Epidermal melanocyte (primary cell): ENCODE measurements at regions not wholly inside any gene's neighbourhood (a gene's known extent, or its start where the extent isn't known, plus 50 kb on each side); places are given as distances from the start of the nearest gene placed in this dataset.
"Not testable (repeated sequence)": the region's sequence is repeated elsewhere in the genome, so short reads cannot be mapped to it uniquely, and the experiment has no call there.

Experiments
- DNase-seq: peaks from one replicate; pipeline ENCODE4 v3.0.0; 2011; ENCODE audit warnings: low spot score; ENCODE audit not compliant: insufficient read length

DNA sequence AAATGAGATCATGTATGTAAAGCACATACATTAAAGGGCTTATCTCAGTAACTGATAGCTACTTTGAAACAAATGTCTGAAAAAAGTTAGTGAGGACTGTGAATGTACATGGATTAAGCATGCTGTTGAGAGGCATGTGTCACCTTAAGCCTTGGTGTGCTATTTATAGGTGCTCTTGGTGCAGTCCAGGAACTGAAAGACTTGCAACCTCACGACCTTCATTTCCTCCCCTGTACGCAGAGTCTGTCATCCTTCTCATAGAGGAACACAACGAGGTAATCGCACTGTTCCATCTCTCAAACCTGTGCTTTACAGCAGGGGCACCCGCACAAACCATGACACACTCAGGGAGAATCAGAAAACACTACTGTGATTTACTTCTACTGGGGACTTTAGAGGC, 65.6 kb downstream of the UFM1 start:
- DNase-seq, result no peak

DNA sequence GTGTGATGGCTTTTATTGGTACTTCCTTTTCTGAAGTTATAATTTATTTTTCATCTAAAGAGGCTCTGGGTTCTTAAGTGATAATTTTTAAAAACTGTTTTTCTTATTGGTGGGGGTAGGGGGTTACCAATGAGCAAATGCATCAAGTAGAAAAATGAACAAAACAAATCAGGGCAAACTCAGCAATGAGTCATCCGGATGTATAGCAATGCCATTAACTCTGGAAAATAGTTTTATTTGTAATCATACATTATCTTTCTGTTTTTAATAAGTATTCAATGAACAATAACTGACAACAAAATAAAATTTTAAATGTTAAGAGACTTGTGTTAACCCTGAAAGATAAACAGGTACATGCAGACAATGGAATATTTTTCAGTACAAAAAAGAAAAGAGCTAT, 67.6 kb downstream of the UFM1 start:
- DNase-seq, result no peak

DNA sequence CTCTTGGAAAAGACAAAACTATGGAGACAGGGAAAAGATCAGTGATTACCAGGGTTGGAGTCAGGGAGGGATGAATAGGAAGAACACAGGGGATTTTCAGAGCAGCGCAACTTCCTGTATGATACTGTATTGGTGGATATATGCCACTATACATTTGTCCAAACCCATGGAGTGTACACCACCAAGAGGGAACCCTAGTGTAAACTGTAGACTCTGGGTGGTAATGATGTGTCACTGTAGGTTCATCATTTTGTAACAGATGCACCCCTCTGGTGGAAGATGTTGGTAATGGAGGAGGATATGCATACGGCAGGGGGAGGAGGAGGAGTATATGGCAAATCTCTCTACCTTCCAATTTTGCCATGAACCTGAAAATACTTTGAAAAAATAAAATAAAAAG, 68.1 kb downstream of the UFM1 start:
- no peak for DNase-seq

DNA sequence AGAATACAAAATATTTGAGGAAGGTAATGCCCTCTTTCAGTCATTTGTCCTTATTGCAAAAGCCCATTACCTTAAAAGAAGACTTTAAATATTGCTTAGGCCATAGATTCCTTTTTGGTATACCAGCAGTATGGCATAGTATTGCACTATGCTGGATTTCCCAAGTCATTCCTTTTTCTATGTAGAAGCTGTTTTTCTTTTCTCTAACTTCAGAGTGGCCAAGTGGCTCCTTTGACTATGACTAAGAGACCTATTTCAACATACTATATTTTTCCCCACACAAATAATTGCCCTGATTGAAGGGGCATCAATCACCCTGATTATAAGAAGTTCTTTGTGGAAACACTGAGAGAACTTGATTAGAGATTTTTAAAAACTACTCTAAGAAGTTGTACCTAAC, 68.6 kb downstream of the UFM1 start:
- no peak for DNase-seq

DNA sequence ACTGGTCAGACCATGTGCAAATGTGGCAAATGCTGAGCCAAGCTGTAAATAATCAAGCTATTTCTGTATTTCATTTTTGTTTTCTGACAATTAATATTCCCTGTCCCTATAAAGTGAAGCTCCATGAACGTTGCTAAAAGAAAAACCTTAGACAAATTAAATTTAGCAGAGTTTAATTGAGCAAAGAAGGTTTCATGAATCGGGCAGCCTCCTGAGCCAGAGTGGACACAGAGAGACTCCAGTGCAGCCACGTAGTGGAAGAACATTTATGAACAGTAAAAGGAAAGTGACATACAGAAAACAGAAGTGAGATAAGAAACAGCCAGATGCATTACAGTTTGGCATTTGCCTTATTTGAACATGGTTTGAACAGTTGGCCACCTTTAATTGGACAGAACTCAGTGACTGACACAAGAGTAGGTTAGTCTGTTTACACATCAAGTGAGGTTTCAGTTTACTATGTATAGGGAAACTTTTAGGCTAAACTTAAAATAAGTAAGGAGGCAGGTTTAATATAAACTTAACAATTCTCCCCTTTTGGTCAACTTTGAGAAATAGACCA, 69.7 kb downstream of the UFM1 start:
- DNase-seq, result no peak

DNA sequence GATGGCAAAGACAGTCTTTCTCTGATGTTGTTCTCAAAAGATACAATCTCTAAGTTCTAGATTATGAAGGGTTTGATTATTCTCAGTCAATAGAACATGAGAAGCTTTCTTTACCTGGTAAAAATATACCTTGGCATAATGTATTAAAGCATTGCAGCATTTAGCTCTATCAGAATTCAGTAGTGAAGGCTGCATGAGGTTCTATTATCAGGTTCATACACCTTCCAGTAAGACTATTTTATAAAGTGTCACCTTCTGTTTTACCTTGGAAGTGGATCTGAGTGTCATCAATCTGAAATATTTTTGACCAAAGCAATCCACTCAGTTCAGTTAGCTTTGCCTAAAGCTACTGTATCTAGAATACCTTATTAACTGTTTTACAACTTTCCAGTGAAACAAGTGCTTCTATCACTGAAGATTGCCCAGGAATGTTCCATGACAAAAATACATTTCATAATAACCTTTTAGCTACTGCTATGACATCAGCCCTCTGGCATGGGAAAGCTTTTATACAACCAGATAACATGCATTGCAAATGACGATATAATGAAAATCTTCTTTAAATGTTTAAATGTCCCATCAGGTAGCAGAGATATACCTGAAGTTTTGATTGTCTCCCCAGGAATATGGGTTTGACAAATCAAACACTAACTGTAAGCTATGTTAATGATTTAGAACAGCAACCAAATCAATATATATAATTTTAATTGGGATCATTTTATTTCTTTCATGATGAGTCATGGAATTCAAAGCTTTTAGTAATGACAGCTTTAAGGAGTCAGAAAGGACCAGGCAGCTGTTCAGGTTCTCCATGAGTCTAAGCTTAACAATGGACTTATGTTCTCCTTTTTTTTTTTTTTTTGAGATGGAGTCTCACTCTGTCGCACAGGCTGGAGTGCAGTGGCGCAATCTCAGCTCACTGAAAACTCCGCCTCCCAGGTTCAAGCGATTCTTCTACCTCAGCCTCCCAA, 72.2 kb downstream of the UFM1 start:
- DNase-seq, result no peak

DNA sequence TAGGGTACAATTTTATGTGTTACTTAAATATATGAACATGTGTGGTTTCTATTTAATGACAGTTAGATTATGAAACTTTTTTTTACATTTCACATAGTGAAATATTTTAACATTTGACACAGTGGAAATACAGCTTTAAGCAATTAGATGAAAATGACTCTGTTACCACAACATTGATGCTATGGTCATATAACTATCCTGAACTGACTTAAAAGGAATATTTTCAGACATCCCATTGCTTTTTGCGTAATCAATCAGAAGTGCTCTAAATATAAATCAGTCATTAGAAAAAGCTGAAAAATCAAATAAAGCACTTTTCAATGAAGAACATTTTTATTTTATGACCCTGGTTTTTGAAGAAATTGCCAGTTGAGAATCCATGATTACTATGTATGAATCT, 80.3 kb downstream of the UFM1 start:
- DNase-seq, result no peak

DNA sequence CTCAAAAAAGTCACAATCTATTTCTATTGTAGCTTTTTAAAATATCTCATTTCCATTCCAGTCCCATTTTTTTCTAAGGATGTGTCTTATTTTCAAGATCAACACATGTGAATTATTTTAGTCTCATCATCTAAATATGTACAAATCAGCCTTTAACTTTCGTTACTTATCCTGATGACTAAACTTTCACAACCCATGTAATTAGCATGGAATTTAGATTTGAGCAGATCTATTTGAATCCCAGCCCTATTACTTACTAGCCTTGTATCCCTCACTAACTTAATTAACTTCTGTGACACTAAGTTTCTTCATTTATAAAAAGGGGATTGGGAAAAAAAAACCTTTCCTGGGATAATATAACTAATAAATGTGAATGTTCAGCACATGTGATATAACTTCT, 81.1 kb downstream of the UFM1 start:
- DNase-seq, result no peak

DNA sequence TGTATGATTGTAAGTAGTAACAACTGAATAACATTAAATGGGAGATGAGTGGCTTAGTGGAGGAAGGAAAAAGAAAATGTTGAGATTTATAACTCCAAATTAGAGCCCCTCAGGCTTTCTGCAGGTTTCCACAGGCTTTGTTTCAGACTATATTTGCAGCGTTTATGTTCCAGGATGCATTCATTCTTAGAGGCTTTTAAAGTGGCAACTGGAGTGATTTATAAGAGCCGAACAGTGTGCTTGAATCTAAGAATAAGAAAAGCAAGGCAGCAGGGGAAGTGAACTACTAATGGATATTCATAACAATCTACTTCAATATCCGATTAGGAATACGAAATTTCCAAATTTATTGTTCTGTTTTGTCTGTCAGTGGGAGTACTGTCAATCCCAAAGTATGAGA, 91.0 kb downstream of the UFM1 start:
- DNase-seq, result no peak

DNA sequence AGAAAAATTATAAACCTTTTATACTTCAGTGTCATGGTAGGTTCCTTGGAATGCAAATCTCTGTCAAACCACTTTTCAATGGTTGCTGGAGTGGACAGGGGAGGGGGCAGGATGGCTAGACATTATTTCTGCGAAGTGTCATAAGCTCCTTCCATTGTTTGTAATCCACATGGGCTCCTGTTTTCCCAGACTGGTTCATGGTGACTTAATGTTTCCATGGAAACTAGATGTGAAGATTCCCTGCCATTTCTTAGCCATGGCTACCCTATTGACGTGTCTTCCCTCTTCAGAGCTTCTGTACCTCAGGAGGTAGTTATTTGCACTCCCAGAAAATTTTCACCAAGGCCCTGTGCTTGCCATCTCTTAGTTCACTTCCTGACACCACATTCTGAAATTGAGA, 95.3 kb downstream of the UFM1 start:
- no peak for DNase-seq

DNA sequence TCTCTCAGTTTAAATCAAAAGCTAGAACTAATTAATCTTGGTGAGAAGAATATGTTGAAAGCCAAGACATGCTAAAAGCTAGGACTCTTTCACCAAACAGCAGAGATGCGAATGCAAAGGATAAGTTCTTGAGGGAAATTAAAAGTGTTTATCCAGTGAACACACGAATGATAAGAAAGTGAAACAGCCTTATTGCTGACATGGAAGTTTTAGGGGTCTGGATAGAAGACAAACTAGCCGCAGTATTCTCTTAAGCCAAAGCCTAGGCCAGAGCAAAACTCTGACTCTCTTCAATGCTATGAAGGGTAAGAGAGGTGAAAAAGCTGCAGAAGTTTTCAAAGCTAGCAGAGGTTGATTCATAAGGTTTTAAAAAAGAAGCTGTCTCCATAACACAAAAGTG, 103.0 kb downstream of the UFM1 start:
- no peak for DNase-seq

DNA sequence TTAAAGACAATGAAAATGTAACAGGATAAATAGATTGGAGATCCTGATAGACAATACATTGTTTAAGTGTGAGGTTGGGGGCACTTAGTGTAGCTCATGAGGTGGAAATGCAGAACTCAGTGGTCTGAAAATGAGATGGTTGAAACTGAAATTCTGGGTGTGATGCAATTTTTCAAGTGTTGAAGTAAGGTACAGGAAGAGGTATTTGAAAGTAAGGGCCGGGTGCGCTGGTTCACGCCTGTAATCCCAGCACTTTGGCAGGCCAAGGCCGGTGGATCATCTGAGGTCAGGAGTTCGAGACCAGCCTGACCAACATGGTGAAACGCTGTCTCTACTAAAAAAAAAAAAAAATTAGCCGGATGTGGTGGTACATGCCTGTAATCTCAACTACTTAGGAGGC, 113.0 kb downstream of the UFM1 start:
- no peak for DNase-seq

DNA sequence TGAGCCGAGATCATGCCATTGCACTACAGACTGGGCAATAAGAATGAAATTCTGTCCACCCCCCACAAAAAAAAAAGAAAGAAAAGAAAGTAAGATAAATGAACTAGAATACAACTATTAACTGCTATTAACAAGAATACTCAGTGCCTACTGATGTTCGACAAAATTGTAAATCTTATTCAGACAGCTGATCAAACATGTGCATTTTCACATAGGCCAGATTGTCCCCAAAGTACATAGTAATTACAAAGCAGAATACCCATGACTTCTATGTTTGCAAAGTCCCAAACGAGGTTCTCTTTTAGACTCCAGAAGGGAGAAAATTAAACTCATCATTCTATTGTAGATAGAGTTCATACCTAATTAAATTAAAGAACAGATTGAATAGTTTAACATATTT, 113.4 kb downstream of the UFM1 start:
- DNase-seq, result no peak

DNA sequence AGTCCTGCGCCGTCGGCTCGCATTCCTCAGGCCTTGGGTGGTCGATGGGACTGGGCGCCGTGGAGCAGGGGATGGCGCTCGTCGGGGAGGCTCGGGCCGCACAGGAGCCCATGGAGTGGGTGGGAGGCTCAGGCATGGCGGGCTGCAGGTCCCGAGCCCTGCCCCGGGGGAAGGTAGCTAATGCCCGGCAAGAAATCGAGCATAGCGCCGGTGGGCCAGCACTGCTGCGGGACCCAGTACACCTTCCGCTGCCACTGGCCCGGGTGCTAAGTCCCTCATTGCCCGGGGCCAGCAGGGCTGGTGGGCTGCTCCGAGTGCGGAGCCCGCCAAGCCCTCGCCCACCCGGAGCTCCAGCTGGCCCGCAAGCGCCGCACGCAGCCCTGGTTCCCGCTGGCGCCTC, 122.8 kb downstream of the UFM1 start:
- DNase-seq, result not testable (repeated sequence)

DNA sequence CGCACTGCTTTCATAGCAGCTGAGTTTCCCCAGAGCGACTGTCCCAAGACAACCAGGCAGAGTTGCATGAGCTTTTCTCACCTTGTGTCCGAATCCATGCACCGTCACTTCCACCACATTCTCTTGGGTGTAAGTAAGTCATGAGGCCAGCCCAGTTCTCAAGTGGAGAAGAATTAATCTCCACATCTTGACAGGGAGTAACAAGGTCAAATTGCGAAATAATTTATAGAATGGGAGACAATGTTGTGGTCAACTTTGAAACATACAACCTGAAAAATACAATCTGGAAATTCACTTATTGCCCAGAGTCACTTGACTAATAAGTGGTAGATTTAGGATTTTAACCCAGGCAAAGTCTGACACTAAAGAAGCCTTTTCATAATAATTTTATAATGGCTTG, 123.7 kb downstream of the UFM1 start:
- DNase-seq, result no peak

DNA sequence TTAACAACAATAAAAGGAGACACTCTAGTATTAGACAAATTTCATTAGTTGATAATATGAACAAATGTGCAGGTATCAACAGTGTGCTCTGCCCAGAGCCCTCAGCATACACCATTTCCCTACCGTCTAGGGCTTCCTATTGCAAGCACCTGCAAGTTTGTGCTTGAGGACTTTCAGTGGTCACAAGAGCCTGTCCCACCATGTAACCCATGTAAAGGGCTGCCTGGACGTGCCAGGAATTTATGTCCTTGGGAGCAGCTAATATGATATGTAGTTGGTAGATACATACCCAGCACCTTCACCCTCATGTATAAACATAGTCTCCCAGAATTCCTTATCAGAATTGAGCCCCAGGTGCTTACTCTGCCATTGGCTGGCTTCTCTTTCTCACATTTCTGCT, 128.0 kb downstream of the UFM1 start:
- DNase-seq, result no peak

DNA sequence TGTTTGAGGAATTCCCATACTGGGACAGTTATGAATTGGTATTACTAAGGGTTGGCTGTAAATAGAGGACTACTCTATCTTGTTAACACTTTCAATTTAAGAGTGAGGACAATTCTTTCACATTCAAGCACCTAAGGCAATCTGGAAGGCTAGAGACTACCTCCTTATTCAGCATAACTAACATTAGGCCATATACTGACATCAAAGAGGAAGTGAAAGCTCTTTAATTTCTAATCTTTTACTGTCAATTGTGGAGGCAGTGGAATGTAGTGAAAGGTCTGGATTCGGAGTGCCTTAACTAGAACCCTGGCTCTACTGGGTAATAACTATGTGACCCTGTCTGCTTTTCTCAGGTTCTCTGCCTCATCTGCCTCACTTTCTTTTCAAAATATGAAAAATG, 134.0 kb downstream of the UFM1 start:
- no peak for DNase-seq

DNA sequence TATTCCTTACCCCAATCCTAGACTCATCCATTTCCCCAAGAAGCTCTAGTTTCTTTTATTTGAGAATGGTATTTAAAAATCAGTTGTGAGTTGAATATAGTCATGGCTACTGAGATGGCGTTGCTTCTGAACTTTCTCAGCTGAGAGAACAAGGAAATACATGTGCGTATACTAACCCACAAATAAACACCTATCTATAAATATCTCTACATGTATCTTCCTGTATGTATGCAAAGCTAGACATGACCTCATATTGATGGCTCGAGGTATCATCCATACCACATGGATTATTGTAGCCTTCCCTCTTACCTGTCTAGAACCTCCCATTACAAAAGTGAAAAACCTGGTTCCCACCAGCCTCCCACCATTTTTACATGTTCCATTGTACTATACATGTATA, 141.0 kb downstream of the UFM1 start:
- no peak for DNase-seq

DNA sequence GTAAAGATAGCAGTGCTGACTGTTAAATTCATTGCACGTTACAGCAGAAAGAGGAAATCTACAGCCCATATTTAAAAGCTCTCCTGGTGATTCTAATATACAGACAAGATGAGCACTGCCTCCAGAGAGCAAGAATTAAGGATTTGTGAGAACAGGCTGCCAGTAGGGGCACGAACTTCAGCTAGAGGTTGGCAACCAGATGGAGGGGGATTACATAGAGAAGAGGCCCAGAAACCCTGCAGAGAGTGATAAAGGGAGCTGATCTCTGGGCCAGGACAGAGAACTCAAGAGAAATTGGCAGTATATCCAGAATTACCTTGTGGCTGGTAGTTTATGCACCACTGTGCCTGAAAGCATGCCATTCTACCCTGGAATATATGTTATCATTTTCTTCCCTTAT, 144.8 kb downstream of the UFM1 start:
- DNase-seq, result no peak

DNA sequence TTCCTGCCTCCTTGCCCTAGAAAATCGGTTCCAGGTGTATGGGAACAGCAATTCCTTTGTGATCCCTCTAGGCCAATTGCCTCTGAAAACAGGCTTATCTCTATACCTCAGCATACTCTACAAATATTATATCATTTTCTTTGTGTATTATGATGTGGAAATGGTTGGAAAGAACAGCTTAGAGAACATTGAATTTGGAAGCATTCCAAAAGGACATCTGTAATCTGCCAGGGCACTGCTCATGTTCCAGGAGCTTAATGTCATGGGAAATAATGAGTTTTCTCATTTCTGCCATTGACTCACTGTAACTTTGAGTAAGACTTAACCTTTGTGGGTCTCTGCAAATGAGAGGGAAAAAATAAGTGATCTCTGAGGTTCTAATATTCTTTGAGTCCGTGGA, 147.3 kb downstream of the UFM1 start:
- DNase-seq, result no peak

DNA sequence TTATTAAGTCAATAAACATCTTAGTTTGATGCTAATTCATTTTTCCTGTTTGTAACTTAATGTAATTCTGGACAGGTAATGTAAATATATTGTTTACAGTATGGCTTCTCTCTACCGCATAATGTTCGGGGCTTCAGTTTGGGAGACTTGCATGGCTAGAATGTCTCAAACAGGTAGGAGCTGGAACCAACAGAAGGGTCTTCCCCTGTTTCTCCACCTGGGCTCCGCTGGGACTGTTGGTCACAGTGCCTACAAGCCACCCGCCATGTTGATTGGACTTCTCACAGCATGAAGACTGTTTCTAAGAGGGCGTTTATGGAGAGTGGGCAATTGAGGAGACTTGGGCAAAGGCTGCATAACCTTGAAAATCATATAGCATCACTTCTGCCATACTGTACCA, 148.6 kb downstream of the UFM1 start:
- DNase-seq, result no peak

DNA sequence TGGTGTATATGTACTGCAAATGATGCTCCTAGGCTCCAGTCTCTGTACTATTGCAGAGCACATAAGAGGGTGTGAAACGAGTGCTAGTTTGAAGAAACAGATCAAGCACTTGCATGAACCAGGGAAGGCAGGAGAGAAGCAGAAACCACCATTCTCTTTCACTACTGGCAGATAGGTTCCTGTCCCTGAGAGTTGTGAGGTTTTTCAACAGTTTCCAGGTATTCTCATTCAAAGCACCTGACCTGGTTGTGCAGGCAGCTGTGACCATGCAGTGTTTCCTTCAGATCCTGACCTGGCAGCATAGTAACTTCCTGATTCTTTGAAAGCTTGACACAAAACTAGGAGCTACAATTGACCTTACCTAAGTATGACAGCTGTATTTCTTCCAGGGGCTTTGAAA, 164.9 kb downstream of the UFM1 start:
- no peak for DNase-seq

DNA sequence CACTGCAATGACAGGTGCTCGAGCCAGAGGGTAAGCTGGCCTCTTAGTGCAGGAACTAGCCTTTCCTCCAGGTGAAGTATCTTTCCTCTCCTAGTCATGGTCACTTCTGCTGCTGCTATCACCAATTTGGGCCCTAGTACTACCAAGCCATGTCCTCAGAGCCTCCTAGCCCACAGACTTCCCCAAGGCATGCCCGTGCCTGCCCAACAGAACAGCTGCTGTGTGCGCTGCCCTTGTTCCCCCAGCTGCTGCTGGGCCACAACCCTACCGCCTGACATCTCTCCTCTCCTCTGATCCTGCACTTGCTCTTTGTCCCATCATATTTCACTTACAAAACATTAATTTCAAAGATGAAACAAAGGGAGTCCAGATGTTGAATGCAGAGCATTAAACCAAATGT, 168.5 kb upstream of the FREM2 start:
- DNase-seq, result no peak
